HG03521 (cell line): ENCODE measurements at regions not wholly inside any gene's neighbourhood (a gene's known extent, or its start where the extent isn't known, plus 50 kb on each side); places are given as distances from the start of the nearest gene placed in this dataset.
"Not testable (repeated sequence)": the region's sequence is repeated elsewhere in the genome, so short reads cannot be mapped to it uniquely, and the experiment has no call there.

Experiments
- ATAC-seq: cut with Tn5 transposase; IDR thresholded peaks from one replicate; pipeline ENCODE4 v1.9.1; 2021; ENCODE audit warnings: mild to moderate bottlenecking, moderate library complexity; ENCODE audit not compliant: unreplicated experiment

- ATAC-seq = no peak
Measured at GRCh38 chr5:124957063-124957462, 210.6 kb upstream of the ZNF608 start.

GRCh38 chr5:124960266-124960665 is 213.8 kb upstream of the ZNF608 start:
- no peak for ATAC-seq

GRCh38 chr5:124961521-124961920 is 215.1 kb upstream of the ZNF608 start:
- no peak for ATAC-seq

- no peak for ATAC-seq
Measured at GRCh38 chr5:124962111-124962510, 215.7 kb upstream of the ZNF608 start.

- ATAC-seq = no peak
Measured at GRCh38 chr5:124962735-124963134, 216.3 kb upstream of the ZNF608 start.

- no peak for ATAC-seq
Measured at GRCh38 chr5:124963236-124963919, 216.9 kb upstream of the ZNF608 start.

GRCh38 chr5:124966741-124967140 is 220.3 kb upstream of the ZNF608 start:
- ATAC-seq = not testable (repeated sequence)

- not testable (repeated sequence) for ATAC-seq
Measured at GRCh38 chr5:124970381-124970780, 223.9 kb upstream of the ZNF608 start.

GRCh38 chr5:124972703-124973102 is 226.3 kb upstream of the ZNF608 start:
- ATAC-seq = no peak

- ATAC-seq = no peak
Measured at GRCh38 chr5:124973661-124974060, 227.2 kb upstream of the ZNF608 start.

GRCh38 chr5:124976086-124976485 is 229.6 kb upstream of the ZNF608 start:
- no peak for ATAC-seq

- no peak for ATAC-seq
Measured at GRCh38 chr5:124979251-124979650, 232.8 kb upstream of the ZNF608 start.

- peak; percentile 93 for ATAC-seq
Measured at GRCh38 chr5:124980163-124980941, 233.9 kb upstream of the ZNF608 start.

GRCh38 chr5:124981901-124982300 is 235.5 kb upstream of the ZNF608 start:
- no peak for ATAC-seq

GRCh38 chr5:124986170-124986569 is 239.7 kb upstream of the ZNF608 start:
- ATAC-seq = no peak

GRCh38 chr5:124986667-124987066 is 240.2 kb upstream of the ZNF608 start:
- no peak for ATAC-seq

GRCh38 chr5:124987786-124988185 is 241.3 kb upstream of the ZNF608 start:
- ATAC-seq = not testable (repeated sequence)

- no peak for ATAC-seq
Measured at GRCh38 chr5:124990723-124991122, 244.3 kb upstream of the ZNF608 start.

GRCh38 chr5:124995421-124995820 is 249.0 kb upstream of the ZNF608 start:
- no peak for ATAC-seq

GRCh38 chr5:124996023-124996763 is 249.8 kb upstream of the ZNF608 start:
- ATAC-seq = no peak

GRCh38 chr5:124996764-124997077 is 250.3 kb upstream of the ZNF608 start:
- ATAC-seq = no peak
